ENCODE measurements at regions not wholly inside any gene's neighbourhood (a gene's known extent, or its start where the extent isn't known, plus 50 kb on each side); places are given as distances from the start of the nearest gene placed in this dataset.

- TF ChIP-seq CTCF (conservative IDR thresholded peaks at IDR 0.05; ENCODE audit: low read length) (no peak), EZH2phosphoT487 (IDR thresholded peaks at IDR 0.05; ENCODE audit: borderline replicate concordance) (no peak)
Measured at GRCh38 chr6:3577517-3577916, 120.7 kb upstream of the SLC22A23 start.
